ENCODE measurements at regions not wholly inside any gene's neighbourhood (a gene's known extent, or its start where the extent isn't known, plus 50 kb on each side); places are given as distances from the start of the nearest gene placed in this dataset.

DNA sequence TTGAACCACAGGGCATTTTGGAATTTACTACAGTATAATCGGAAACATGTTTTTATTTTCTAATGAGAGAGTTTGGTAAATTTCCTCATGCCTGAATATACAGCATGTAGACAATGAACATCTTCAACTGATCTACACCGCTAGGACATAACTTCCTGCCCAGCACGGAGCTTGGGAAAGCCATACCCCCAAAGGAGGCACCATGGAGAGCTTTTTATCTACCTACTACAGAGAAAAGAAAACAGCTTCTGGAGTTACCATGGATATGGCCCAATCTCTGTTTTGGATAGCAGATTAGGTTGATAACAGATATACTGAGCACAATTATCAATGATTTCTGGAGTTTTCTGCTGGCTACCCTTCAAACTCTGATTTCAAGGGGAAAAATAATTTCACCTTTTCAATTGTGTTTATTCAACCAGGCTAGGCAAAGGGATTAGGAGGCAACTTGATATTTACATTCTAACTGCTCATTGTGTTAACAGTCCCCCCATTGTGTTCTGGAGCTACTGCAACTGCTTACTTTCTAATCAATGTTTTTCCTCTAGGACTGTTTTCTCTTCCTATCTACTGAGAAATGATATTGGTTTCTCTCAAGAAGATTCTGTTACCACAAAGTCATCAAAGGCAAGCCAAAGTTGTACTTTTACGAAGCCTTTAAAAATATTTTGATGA lies 123.0 kb upstream of the ARHGAP28 start:
- DNase-seq (ENCODE audit: low spot score), result no peak
- H3K9me3 ChIP-seq, result no peaks in the 10 kb centered on the region
- TF ChIP-seq, protein P1, sequence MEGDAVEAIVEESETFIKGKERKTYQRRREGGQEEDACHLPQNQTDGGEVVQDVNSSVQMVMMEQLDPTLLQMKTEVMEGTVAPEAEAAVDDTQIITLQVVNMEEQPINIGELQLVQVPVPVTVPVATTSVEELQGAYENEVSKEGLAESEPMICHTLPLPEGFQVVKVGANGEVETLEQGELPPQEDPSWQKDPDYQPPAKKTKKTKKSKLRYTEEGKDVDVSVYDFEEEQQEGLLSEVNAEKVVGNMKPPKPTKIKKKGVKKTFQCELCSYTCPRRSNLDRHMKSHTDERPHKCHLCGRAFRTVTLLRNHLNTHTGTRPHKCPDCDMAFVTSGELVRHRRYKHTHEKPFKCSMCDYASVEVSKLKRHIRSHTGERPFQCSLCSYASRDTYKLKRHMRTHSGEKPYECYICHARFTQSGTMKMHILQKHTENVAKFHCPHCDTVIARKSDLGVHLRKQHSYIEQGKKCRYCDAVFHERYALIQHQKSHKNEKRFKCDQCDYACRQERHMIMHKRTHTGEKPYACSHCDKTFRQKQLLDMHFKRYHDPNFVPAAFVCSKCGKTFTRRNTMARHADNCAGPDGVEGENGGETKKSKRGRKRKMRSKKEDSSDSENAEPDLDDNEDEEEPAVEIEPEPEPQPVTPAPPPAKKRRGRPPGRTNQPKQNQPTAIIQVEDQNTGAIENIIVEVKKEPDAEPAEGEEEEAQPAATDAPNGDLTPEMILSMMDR (IDR thresholded peaks at IDR 0.05), result no peak
- H3K27me3 ChIP-seq, result no peaks in the 10 kb centered on the region
- no peak overlapping the region for H3K27ac ChIP-seq
- no peaks in the 10 kb centered on the region for H3K36me3 ChIP-seq
- no peak overlapping the region for H3K4me3 ChIP-seq
- no peaks in the 10 kb centered on the region for H3K4me1 ChIP-seq

DNA sequence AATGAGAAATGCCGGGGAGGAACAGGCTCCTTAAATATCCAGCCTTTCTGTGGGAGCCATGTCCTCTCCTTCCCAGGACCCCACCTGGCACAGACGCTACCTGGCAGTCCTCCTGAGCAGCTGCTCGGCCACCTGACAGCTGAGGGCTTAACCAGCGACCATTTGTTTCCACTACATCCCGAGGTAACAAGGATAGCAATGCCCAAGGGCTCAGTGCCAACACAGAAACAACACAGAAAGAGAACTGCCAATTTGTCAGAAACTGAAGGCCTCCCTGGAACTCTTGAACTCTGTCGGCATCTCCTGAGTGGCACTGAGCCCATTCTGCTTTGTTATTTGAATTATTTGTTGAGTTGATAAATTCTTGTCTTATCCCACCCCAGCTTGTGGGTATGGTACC lies 122.2 kb upstream of the ARHGAP28 start:
- TF ChIP-seq, protein P1 (IDR thresholded peaks at IDR 0.05), result no peak
- Histone ChIP-seq H3K27ac (no peak overlapping the region), H3K9me3 (no peaks in the 10 kb centered on the region), H3K4me3 (no peak overlapping the region), H3K4me1 (no peaks in the 10 kb centered on the region), H3K36me3 (no peaks in the 10 kb centered on the region), H3K27me3 (no peaks in the 10 kb centered on the region)
- DNase-seq (ENCODE audit: low spot score), result no peak

DNA sequence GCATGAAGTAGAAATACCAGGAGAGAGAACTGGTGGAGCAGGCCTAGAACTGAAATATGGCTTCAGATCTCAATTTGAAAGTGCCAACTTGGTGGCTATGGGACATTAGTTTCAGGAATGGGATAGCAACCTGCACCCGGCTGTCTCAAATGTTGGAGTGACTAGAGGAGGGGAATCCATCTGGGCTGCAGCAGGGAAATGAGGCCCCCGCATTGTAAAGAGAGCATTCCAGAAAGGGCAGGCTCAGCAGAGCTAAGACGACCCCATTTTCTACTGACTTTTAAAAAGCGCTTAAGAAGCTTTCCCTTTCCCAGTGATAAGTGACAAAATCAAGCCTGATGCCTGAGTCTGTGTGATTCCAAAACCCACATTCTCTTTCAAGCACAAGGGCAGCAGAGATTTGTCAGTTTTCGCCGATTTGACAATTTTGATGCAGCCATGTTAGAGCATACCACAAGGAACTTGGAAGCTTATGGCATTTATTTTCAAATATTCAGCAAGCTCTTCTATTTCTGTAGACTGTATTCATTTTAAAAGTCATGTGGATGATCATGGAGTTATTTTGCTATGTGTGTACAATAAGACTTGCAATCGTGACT lies 119.8 kb upstream of the ARHGAP28 start:
- no peaks in the 10 kb centered on the region for H3K9me3 ChIP-seq
- H3K27ac ChIP-seq, result no peak overlapping the region
- TF ChIP-seq, protein P1 (IDR thresholded peaks at IDR 0.05), result no peak
- no peaks in the 10 kb centered on the region for H3K27me3 ChIP-seq
- H3K36me3 ChIP-seq, result no peaks in the 10 kb centered on the region
- no peak for DNase-seq (ENCODE audit: low spot score)
- H3K4me3 ChIP-seq, result no peak overlapping the region
- no peaks in the 10 kb centered on the region for H3K4me1 ChIP-seq

DNA sequence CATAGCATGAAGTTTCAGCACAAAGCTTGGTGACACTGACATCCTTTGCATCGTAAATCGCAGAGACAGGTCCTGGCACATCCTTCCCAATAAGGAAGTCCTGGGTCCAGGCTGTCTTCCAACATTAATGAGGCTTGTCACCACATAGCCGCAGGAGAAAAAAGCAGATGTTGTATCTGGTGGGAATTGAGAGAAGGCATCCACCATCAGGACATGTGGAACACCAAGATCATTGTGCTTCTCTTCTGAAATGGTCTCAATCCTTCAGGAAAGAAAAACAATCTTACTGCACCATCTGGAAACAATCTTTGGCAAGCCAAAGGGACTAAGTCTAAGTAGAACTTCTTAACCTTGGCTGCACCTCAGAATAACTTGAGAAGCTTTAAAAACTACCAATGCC lies 119.0 kb upstream of the ARHGAP28 start:
- Histone ChIP-seq H3K27me3 (no peaks in the 10 kb centered on the region), H3K4me3 (no peak overlapping the region), H3K9me3 (no peaks in the 10 kb centered on the region), H3K36me3 (no peaks in the 10 kb centered on the region), H3K27ac (no peak overlapping the region), H3K4me1 (no peaks in the 10 kb centered on the region)
- TF ChIP-seq, protein P1 (IDR thresholded peaks at IDR 0.05), result no peak
- no peak for DNase-seq (ENCODE audit: low spot score)

DNA sequence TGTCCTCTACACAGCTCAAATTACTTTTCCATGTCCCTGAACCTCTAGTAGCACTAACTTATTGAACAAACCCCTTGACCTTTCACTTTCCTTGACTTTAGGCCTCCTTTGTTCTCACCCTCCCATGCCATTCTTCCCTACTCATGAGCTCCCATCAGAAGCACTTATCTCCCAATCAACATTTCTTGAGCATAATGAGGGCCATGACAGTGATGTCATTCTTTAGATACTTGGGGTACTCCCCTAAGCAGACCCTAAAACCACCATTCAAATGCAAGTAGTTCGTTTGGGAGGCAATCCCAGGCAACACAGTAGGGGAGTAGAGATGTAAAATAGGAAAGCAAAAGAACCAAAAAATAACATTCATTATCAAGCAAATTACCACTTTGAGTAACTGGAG lies 115.9 kb upstream of the ARHGAP28 start:
- no peaks in the 10 kb centered on the region for H3K4me1 ChIP-seq
- no peaks in the 10 kb centered on the region for H3K9me3 ChIP-seq
- TF ChIP-seq, protein P1 (IDR thresholded peaks at IDR 0.05), result no peak
- H3K27me3 ChIP-seq, result no peaks in the 10 kb centered on the region
- no peak overlapping the region for H3K4me3 ChIP-seq
- DNase-seq (ENCODE audit: low spot score), result no peak
- H3K36me3 ChIP-seq, result no peaks in the 10 kb centered on the region
- H3K27ac ChIP-seq, result no peak overlapping the region

DNA sequence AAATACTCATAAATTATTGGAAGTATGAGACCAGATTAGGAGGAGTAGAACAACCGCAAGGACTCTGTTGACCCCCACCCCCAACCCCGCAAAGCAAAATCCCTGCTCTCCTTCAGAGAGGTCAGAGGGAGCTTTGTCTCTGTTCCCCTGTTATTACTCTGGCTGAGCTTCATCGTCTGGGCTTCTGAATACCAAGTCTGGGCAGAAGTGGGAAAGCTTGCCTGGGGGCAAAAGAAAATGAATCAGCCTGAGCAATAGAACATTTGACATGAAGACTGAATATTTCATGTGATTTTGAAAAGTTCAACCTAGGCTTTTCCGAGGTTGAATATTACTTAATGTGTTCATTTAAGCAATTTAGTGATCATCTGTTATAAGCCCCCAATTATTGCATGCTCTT lies 114.6 kb upstream of the ARHGAP28 start:
- Histone ChIP-seq H3K4me1 (no peaks in the 10 kb centered on the region), H3K27ac (no peak overlapping the region), H3K4me3 (no peak overlapping the region), H3K9me3 (no peaks in the 10 kb centered on the region), H3K27me3 (no peaks in the 10 kb centered on the region), H3K36me3 (no peaks in the 10 kb centered on the region)
- no peak for DNase-seq (ENCODE audit: low spot score)
- TF ChIP-seq, protein P1 (IDR thresholded peaks at IDR 0.05), result no peak

Measured in right atrium auricular region (tissue), 2 donors.